ENCODE measurements at regions not wholly inside any gene's neighbourhood (a gene's known extent, or its start where the extent isn't known, plus 50 kb on each side); places are given as distances from the start of the nearest gene placed in this dataset.

- TF ChIP-seq CTCF (IDR thresholded peaks at IDR 0.05) (no peak), POLR2AphosphoS5 (IDR thresholded peaks at IDR 0.05) (no peak)
These were observed 66.7 kb upstream of the DHX15 start for GRCh38 chr4:24650849-24651640.

All from gastroesophageal sphincter (tissue), 3 donors.